Peyer's patch (tissue), 4 donors: ENCODE measurements at regions not wholly inside any gene's neighbourhood (a gene's known extent, or its start where the extent isn't known, plus 50 kb on each side); places are given as distances from the start of the nearest gene placed in this dataset.
A peak's percentile ranks its signal among the peaks of the same experiment; 100 is the strongest.

Experiments
- DNase-seq, 3 donors: peaks; one replicate each; pipeline ENCODE4 v3.0.0-alpha.2; 2017 to 2019
- H3K27ac ChIP-seq, 4 donors: fragments of 200-600 bp; sonication (generic); one replicate each; pipeline ENCODE4 v1.5.1; 2016 to 2019
- H3K27me3 ChIP-seq, 2 donors: fragments of 200-600 bp; sonication (generic); one replicate each; pipeline ENCODE4 v1.5.1; 2019
- H3K36me3 ChIP-seq, 3 donors: fragments of 200-600 bp; sonication (generic); one replicate each; pipeline ENCODE4 v1.5.1; 2016 to 2019
- H3K4me1 ChIP-seq, 4 donors: fragments of 200-600 bp; sonication (generic); one replicate each; pipeline ENCODE4 v1.5.1; 2016 to 2019
- H3K4me3 ChIP-seq, 4 donors: fragments of 200-600 bp; sonication (generic); 1 replicate in 3 of 4; 2 replicates in 1 of 4; pipeline ENCODE4 v1.5.1; 2016 to 2019; ENCODE audit warnings: mild to moderate bottlenecking in 1 of 4
- H3K9me3 ChIP-seq, 4 donors: fragments of 200-600 bp; sonication (generic); one replicate each; pipeline ENCODE4 v1.5.1; 2016 to 2019; ENCODE audit warnings: mild to moderate bottlenecking in 1 of 4
- CTCF ChIP-seq, 6 experiments: fragments of 450-650 bp in 4 of 6; fragments of 200-600 bp in 2 of 6; sonication (generic) in 1 of 6; IDR thresholded peaks; one replicate each; pipeline ENCODE4 v1.5.1; 2017 to 2019; ENCODE audit warnings: antibody characterized with exemption in 6 of 6, mild to moderate bottlenecking in 3 of 6, moderate library complexity in 1 of 6
- POLR2A ChIP-seq, 2 donors: fragments of 450-650 bp; IDR thresholded peaks; one replicate each; pipeline ENCODE4 v1.5.1; 2017; ENCODE audit warnings: antibody characterized with exemption in 2 of 2, mild to moderate bottlenecking in 2 of 2, moderate library complexity in 2 of 2

- Histone ChIP-seq H3K4me3 (no peak overlapping the region), H3K4me1 (peaks cover 0 to 30% (median 0%) of the 10 kb centered on the region in 4 donors), H3K27me3 (no peaks in the 10 kb centered on the region), H3K36me3 (no peaks in the 10 kb centered on the region), H3K9me3 (no peaks in the 10 kb centered on the region), H3K27ac (no peak overlapping the region)
- DNase-seq: no peak
- TF ChIP-seq POLR2A (IDR thresholded peaks at IDR 0.05): no peak
- TF ChIP-seq CTCF (IDR thresholded peaks at IDR 0.05): no peak
These were observed 99.1 kb upstream of the AGTR1 start for GRCh38 chr3:148598619-148599018.

- Histone ChIP-seq H3K9me3 (no peaks in the 10 kb centered on the region), H3K4me3 (no peak overlapping the region), H3K27me3 (no peaks in the 10 kb centered on the region), H3K27ac (no peak overlapping the region), H3K36me3 (no peaks in the 10 kb centered on the region), H3K4me1 (peaks cover 0 to 30% (median 0%) of the 10 kb centered on the region in 4 donors)
- DNase-seq: peak in 1 of 3 donors; percentile 48
- TF ChIP-seq POLR2A (IDR thresholded peaks at IDR 0.05) (no peak), CTCF (IDR thresholded peaks at IDR 0.05) (no peak)
These were observed 98.2 kb upstream of the AGTR1 start for GRCh38 chr3:148599481-148599880.

- H3K9me3 ChIP-seq: no peaks in the 10 kb centered on the region
- H3K36me3 ChIP-seq: no peaks in the 10 kb centered on the region
- no peaks in the 10 kb centered on the region for H3K27me3 ChIP-seq
- H3K27ac ChIP-seq: peak overlapping the region in 1 of 4 donors; percentile 74
- no peak for TF ChIP-seq POLR2A (IDR thresholded peaks at IDR 0.05)
- TF ChIP-seq CTCF (IDR thresholded peaks at IDR 0.05): no peak
- DNase-seq: no peak
- H3K4me3 ChIP-seq: no peak overlapping the region
- H3K4me1 ChIP-seq: peaks cover 0 to 30% (median 0%) of the 10 kb centered on the region in 4 donors
These were observed 97.3 kb upstream of the AGTR1 start for GRCh38 chr3:148600440-148600839.

GRCh38 chr3:148600902-148601765 is 96.6 kb upstream of the AGTR1 start:
- H3K27ac ChIP-seq: peak overlapping the region in 2 of 4 donors; percentile 32 to 74
- peaks cover 0 to 30% (median 0%) of the 10 kb centered on the region in 4 donors for H3K4me1 ChIP-seq
- no peak overlapping the region for H3K4me3 ChIP-seq
- no peaks in the 10 kb centered on the region for H3K9me3 ChIP-seq
- TF ChIP-seq CTCF (IDR thresholded peaks at IDR 0.05): no peak
- TF ChIP-seq POLR2A (IDR thresholded peaks at IDR 0.05): no peak
- H3K36me3 ChIP-seq: no peaks in the 10 kb centered on the region
- DNase-seq: peak in 2 of 3 donors; percentile 47 to 51
- H3K27me3 ChIP-seq: no peaks in the 10 kb centered on the region

GRCh38 chr3:148601766-148602685 is 95.7 kb upstream of the AGTR1 start:
- no peak overlapping the region for H3K4me3 ChIP-seq
- no peaks in the 10 kb centered on the region for H3K9me3 ChIP-seq
- no peaks in the 10 kb centered on the region for H3K36me3 ChIP-seq
- H3K27me3 ChIP-seq: no peaks in the 10 kb centered on the region
- H3K4me1 ChIP-seq: peaks cover 0 to 30% (median 0%) of the 10 kb centered on the region in 4 donors
- H3K27ac ChIP-seq: peak overlapping the region in 2 of 4 donors; percentile 32 to 74
- no peak for DNase-seq
- TF ChIP-seq POLR2A (IDR thresholded peaks at IDR 0.05): no peak
- no peak for TF ChIP-seq CTCF (IDR thresholded peaks at IDR 0.05)
